Endothelial cell of umbilical vein (primary cell): ENCODE measurements at regions not wholly inside any gene's neighbourhood (a gene's known extent, or its start where the extent isn't known, plus 50 kb on each side); places are given as distances from the start of the nearest gene placed in this dataset.
"Not testable (repeated sequence)": the region's sequence is repeated elsewhere in the genome, so short reads cannot be mapped to it uniquely, and the experiment has no call there.

ENCODE experiments used
- BruUV-seq: library from RNA; stranded (reverse); fragments of 400-500 nt; replicated peaks from 2 replicates; lab custom pipeline; 2021; lab: Mats Ljungman, UMichigan
- CTCF ChIA-PET: fragments of 300-600, 350-600 bp; sonication (Branson Sonifier 250); formaldehyde crosslinking; loops from one replicate; lab custom pipeline; 2021; ENCODE audit warnings: antibody characterized with exemption, inconsistent platforms; lab: Charles Lee
- POLR2A ChIA-PET: fragments of 300-600, 350-600 bp; sonication (Branson Sonifier 250); formaldehyde crosslinking; loops from one replicate; lab custom pipeline; 2021; ENCODE audit warnings: antibody characterized with exemption, inconsistent platforms; lab: Charles Lee
- DNase-seq: peaks from one replicate; pipeline ENCODE4 v3.0.0-alpha.2; 2011; ENCODE audit warnings: low read depth, low spot score
- FAIRE-seq: peaks from 2 replicates; lab custom pipeline; 2011; peaks lifted over from hg19 to GRCh38; lab: Jason Lieb, UNC
- H2AFZ ChIP-seq: 2 replicates; pipeline ENCODE4 v1.6.0; 2012; ENCODE audit warnings: low read depth, low read length, control low read depth, inconsistent platforms
- H3K27ac ChIP-seq: 2 replicates; pipeline ENCODE4 v1.5.1; 2011; ENCODE audit warnings: low read depth, mild to moderate bottlenecking, control low read depth, low read length, moderate library complexity; ENCODE audit not compliant: insufficient read depth
- H3K27me3 ChIP-seq, 2 experiments: 2 replicates each; pipeline versions ENCODE4 v1.6.0 to v1.6.1; 2011; ENCODE audit warnings: low read length in 2 of 2, mixed read lengths in 1 of 2; ENCODE audit not compliant: control insufficient read depth in 2 of 2, insufficient read depth in 2 of 2
- H3K36me3 ChIP-seq, 2 experiments: 2 replicates in 1 of 2; 3 replicates in 1 of 2; pipeline ENCODE4 v1.5.1; 2011; ENCODE audit warnings: low read length in 2 of 2, mild to moderate bottlenecking in 1 of 2, moderate library complexity in 1 of 2; ENCODE audit not compliant: control insufficient read depth in 2 of 2, insufficient read depth in 2 of 2; ENCODE audit errors: extremely low read depth in 1 of 2
- H3K4me1 ChIP-seq: 3 replicates; pipeline ENCODE4 v1.5.1; 2011; ENCODE audit warnings: mild to moderate bottlenecking, low read length; ENCODE audit not compliant: control insufficient read depth, insufficient read depth; ENCODE audit errors: extremely low read depth
- H3K4me2 ChIP-seq: 2 replicates; pipeline ENCODE4 v1.6.1; 2011; ENCODE audit warnings: low read length, control low read depth, mixed read lengths; ENCODE audit not compliant: insufficient read depth
- H3K4me3 ChIP-seq, 3 experiments: fragments of 200-600 bp in 1 of 3; sonication (generic), shearing (Covaris generic) in 1 of 3; replicated peaks in 1 of 3; 2 replicates each; pipeline ENCODE4 v1.5.1; 2011 to 2016; ENCODE audit warnings: control low read depth in 3 of 3, low read length in 3 of 3, mild to moderate bottlenecking in 2 of 3, inconsistent platforms in 1 of 3, low read depth in 1 of 3, moderate library complexity in 1 of 3; ENCODE audit not compliant: insufficient read depth in 1 of 3
- H3K79me2 ChIP-seq: 2 replicates; pipeline ENCODE4 v1.6.0; 2012; ENCODE audit warnings: low read length, inconsistent platforms; ENCODE audit not compliant: control insufficient read depth, insufficient read depth
- H3K9ac ChIP-seq: replicated peaks from 2 replicates; pipeline ENCODE3; 2011; ENCODE audit warnings: low read length, control low read depth; ENCODE audit not compliant: insufficient read depth; ENCODE audit errors: extremely low read depth
- H3K9me1 ChIP-seq: replicated peaks from 3 replicates; pipeline ENCODE4 v1.6.0; 2011; ENCODE audit warnings: mild to moderate bottlenecking, low read length; ENCODE audit not compliant: control insufficient read depth, insufficient read depth; ENCODE audit errors: extremely low read depth
- H3K9me3 ChIP-seq: replicated peaks from 2 replicates; pipeline ENCODE4 v1.5.1; 2012; ENCODE audit warnings: low read length, inconsistent platforms; ENCODE audit not compliant: control insufficient read depth, insufficient read depth
- H4K20me1 ChIP-seq: replicated peaks from 2 replicates; pipeline ENCODE3; 2011; ENCODE audit warnings: mild to moderate bottlenecking, low read length; ENCODE audit not compliant: control insufficient read depth, insufficient read depth; ENCODE audit errors: extremely low read depth
- EZH2 ChIP-seq: IDR thresholded peaks from 2 replicates; pipeline ENCODE4 v1.6.1; 2012; ENCODE audit warnings: borderline replicate concordance, low read depth, mild to moderate bottlenecking, moderate library complexity, low read length, inconsistent platforms; ENCODE audit not compliant: severe bottlenecking
- FOS ChIP-seq: IDR thresholded peaks from 2 replicates; pipeline ENCODE4 v1.6.1; 2011; ENCODE audit warnings: mild to moderate bottlenecking, low read length, moderate library complexity, borderline replicate concordance; ENCODE audit not compliant: insufficient read depth
- GATA2 ChIP-seq: IDR thresholded peaks from 2 replicates; pipeline ENCODE4 v1.7.0; 2011; ENCODE audit warnings: low read depth, mild to moderate bottlenecking, moderate library complexity, mixed read lengths, low read length; ENCODE audit not compliant: insufficient read length, insufficient read depth
- JUN ChIP-seq: IDR thresholded peaks from 2 replicates; pipeline ENCODE4 v1.6.1; 2011; ENCODE audit warnings: borderline replicate concordance, low read depth; ENCODE audit not compliant: insufficient read length, insufficient read depth
- MYC ChIP-seq: IDR thresholded peaks from one replicate; pipeline ENCODE4 v1.6.1; 2011; ENCODE audit warnings: mild to moderate bottlenecking, low read depth, low read length
- POLR2A ChIP-seq: IDR thresholded peaks from 2 replicates; pipeline ENCODE4 v1.6.1; 2012; ENCODE audit warnings: low read depth, mild to moderate bottlenecking, control low read depth, low read length
- POLR2AphosphoS5 ChIP-seq: IDR thresholded peaks from 2 replicates; pipeline ENCODE4 v1.6.1; 2012; ENCODE audit warnings: low read depth, mild to moderate bottlenecking, control low read depth, low read length, moderate library complexity; ENCODE audit not compliant: insufficient read depth
- dilution Hi-C: fragments of 300-500 bp; cut with MboI; formaldehyde crosslinking; loops from one replicate; pipeline ENCODE4 v1.15.0; 2019; ENCODE audit warnings: low sequenced_read_pairs; ENCODE audit not compliant: extremely low pct_ligation_motif_present
- intact Hi-C: fragments of 100-400 bp; cut with micrococcal nuclease; formaldehyde crosslinking; loops from one replicate; pipeline ENCODE4 v1.10.0; 2022
- TF ChIP-seq, protein P1 (sequence below): IDR thresholded peaks from 2 replicates; pipeline ENCODE4 v1.6.1; 2011; ENCODE audit not compliant: insufficient read depth, insufficient read length
- TF ChIP-seq, protein P2 (sequence below), 2 donors: IDR thresholded peaks; 1 replicate in 1 of 2; 2 replicates in 1 of 2; pipeline ENCODE4 v1.5.1; 2011; ENCODE audit warnings: low read length in 2 of 2, mild to moderate bottlenecking in 2 of 2, moderate library complexity in 2 of 2, control low read depth in 1 of 2, inconsistent platforms in 1 of 2, low read depth in 1 of 2; ENCODE audit not compliant: insufficient read depth in 1 of 2; ENCODE audit errors: extremely low read depth in 1 of 2

- Histone ChIP-seq H3K27me3 (no peaks in the 10 kb centered on the region), H3K4me2 (no peak overlapping the region), H3K4me3 (no peak overlapping the region), H3K4me1 (no peaks in the 10 kb centered on the region), H3K9me1 (no peaks in the 10 kb centered on the region), H3K9ac (no peak overlapping the region), H3K79me2 (no peaks in the 10 kb centered on the region), H3K36me3 (no peaks in the 10 kb centered on the region), H3K9me3 (no peaks in the 10 kb centered on the region), H4K20me1 (no peaks in the 10 kb centered on the region), H3K27ac (no peak overlapping the region), H2AFZ (no peak overlapping the region)
- TF ChIP-seq GATA2 (no peak), EZH2 (no peak), FOS (no peak), JUN (no peak)
- TF ChIP-seq, protein P1, sequence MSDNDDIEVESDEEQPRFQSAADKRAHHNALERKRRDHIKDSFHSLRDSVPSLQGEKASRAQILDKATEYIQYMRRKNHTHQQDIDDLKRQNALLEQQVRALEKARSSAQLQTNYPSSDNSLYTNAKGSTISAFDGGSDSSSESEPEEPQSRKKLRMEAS: no peak
- dilution Hi-C loops (no loop called here), intact Hi-C loops (no loop called here)
- DNase-seq (no peak), FAIRE-seq (no peak)
- POLR2A ChIA-PET: no interaction called here
- no TSS peak for BruUV-seq
- CTCF ChIA-PET: no interaction called here
These were observed 1244.5 kb downstream of the CDH11 start for GRCh38 chr16:63877401-63877800.

- Histone ChIP-seq H3K36me3 (no peaks in the 10 kb centered on the region), H4K20me1 (no peaks in the 10 kb centered on the region), H3K9me1 (no peaks in the 10 kb centered on the region), H2AFZ (no peak overlapping the region), H3K4me2 (no peak overlapping the region), H3K79me2 (no peaks in the 10 kb centered on the region), H3K9me3 (no peaks in the 10 kb centered on the region), H3K4me1 (no peaks in the 10 kb centered on the region), H3K9ac (no peak overlapping the region), H3K27me3 (no peaks in the 10 kb centered on the region), H3K27ac (no peak overlapping the region), H3K4me3 (no peak overlapping the region)
- POLR2A ChIA-PET: no interaction called here
- DNase-seq (no peak), FAIRE-seq (no peak)
- BruUV-seq: no TSS peak
- dilution Hi-C loops: no loop called here
- intact Hi-C loops: no loop called here
- TF ChIP-seq, protein P1: no peak
- no peak for TF ChIP-seq GATA2
- TF ChIP-seq EZH2: no peak
- TF ChIP-seq MYC: no peak
- no peak for TF ChIP-seq FOS
- TF ChIP-seq JUN: no peak
- TF ChIP-seq, protein P2, sequence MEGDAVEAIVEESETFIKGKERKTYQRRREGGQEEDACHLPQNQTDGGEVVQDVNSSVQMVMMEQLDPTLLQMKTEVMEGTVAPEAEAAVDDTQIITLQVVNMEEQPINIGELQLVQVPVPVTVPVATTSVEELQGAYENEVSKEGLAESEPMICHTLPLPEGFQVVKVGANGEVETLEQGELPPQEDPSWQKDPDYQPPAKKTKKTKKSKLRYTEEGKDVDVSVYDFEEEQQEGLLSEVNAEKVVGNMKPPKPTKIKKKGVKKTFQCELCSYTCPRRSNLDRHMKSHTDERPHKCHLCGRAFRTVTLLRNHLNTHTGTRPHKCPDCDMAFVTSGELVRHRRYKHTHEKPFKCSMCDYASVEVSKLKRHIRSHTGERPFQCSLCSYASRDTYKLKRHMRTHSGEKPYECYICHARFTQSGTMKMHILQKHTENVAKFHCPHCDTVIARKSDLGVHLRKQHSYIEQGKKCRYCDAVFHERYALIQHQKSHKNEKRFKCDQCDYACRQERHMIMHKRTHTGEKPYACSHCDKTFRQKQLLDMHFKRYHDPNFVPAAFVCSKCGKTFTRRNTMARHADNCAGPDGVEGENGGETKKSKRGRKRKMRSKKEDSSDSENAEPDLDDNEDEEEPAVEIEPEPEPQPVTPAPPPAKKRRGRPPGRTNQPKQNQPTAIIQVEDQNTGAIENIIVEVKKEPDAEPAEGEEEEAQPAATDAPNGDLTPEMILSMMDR (IDR thresholded peaks at IDR 0.05; ENCODE audit: extremely low read depth in 1 of 2, insufficient read depth in 1 of 2, low read depth in 1 of 2, low read length in 2 of 2): no peak
- no peak for TF ChIP-seq POLR2A
- no peak for TF ChIP-seq POLR2AphosphoS5
- CTCF ChIA-PET: no interaction called here
These were observed 1245.8 kb downstream of the CDH11 start for GRCh38 chr16:63876103-63876502.

DNA sequence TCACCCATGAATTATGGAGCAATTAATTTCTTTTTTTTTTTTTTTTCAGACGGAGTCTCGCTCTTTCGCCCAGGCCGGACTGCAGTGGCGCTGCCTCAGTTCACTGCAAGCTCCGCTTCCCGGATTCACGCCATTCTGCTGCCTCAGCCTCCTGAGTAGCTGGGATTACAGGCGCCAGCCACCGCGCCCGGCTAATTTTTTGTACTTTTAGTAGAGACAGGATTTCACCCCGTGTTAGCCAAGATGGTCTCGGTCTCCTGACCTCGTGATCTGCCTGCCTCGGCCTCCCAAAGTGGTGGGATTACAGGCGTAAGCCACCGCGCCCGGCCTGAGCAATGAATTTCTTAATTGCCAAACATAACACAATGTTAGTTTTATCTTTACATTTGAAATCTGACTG is 1261.2 kb downstream of the CDH11 start:
- H3K27ac ChIP-seq, H4K20me1 ChIP-seq, FAIRE-seq, H3K36me3 ChIP-seq, intact Hi-C loops, H3K4me3 ChIP-seq, DNase-seq, H3K79me2 ChIP-seq, H2AFZ ChIP-seq, H3K9me1 ChIP-seq, H3K4me2 ChIP-seq, H3K9ac ChIP-seq, dilution Hi-C loops, H3K4me1 ChIP-seq, POLR2A ChIA-PET, H3K27me3 ChIP-seq, BruUV-seq, H3K9me3 ChIP-seq, CTCF ChIA-PET: not testable (repeated sequence)
